A673 (cell line): ENCODE measurements at regions not wholly inside any gene's neighbourhood (a gene's known extent, or its start where the extent isn't known, plus 50 kb on each side); places are given as distances from the start of the nearest gene placed in this dataset.

Experiments used
- BruUV-seq: library from RNA; stranded (reverse); fragments of 400-500 nt; replicated peaks from 2 replicates; lab custom pipeline; 2021; lab: Mats Ljungman, UMichigan
- CTCF ChIA-PET: fragments of 300-600 bp; sonication (Branson Sonifier 250); formaldehyde crosslinking; loops from one replicate; lab custom pipeline; 2022; ENCODE audit warnings: antibody characterized with exemption; lab: Charles Lee
- POLR2A ChIA-PET: fragments of 300-600 bp; sonication (Branson Sonifier 250); formaldehyde crosslinking; loops from one replicate; lab custom pipeline; 2022; ENCODE audit warnings: antibody characterized with exemption; ENCODE audit not compliant: low non-redundant PET; lab: Charles Lee
- DNase-seq: peaks from one replicate; pipeline ENCODE4 v3.0.0-alpha.2; 2015; ENCODE audit warnings: low spot score
- H3K27ac ChIP-seq: fragments of 200-600 bp; sonication (generic); 2 replicates; pipeline ENCODE4 v1.5.1; 2016; ENCODE audit warnings: mixed run types, low read depth, mild to moderate bottlenecking, mixed read lengths, antibody characterized with exemption, low read length; ENCODE audit not compliant: poor library complexity, severe bottlenecking
- H3K27me3 ChIP-seq: fragments of 200-600 bp; sonication (generic); replicated peaks from 2 replicates; pipeline ENCODE4 v1.6.1; 2017; ENCODE audit warnings: mixed run types, low read depth, mild to moderate bottlenecking, mixed read lengths, antibody characterized with exemption, low read length; ENCODE audit not compliant: insufficient read depth, poor library complexity
- H3K36me3 ChIP-seq: fragments of 200-600 bp; sonication (generic); 2 replicates; pipeline ENCODE4 v1.6.1; 2016; ENCODE audit warnings: mixed run types, mild to moderate bottlenecking, mixed read lengths, antibody characterized with exemption, low read length; ENCODE audit not compliant: insufficient read depth, poor library complexity, severe bottlenecking
- H3K4me1 ChIP-seq: fragments of 200-600 bp; sonication (generic); 2 replicates; pipeline ENCODE4 v1.6.1; 2017; ENCODE audit warnings: mixed run types, mild to moderate bottlenecking, mixed read lengths, antibody characterized with exemption, low read length; ENCODE audit not compliant: insufficient read depth, poor library complexity, severe bottlenecking
- H3K4me3 ChIP-seq: fragments of 200-600 bp; sonication (generic); 2 replicates; pipeline ENCODE4 v1.5.1; 2016; ENCODE audit warnings: low read depth, mixed run types, mild to moderate bottlenecking, mixed read lengths, low read length; ENCODE audit not compliant: poor library complexity, severe bottlenecking
- H3K9me3 ChIP-seq: fragments of 200-600 bp; sonication (generic); 2 replicates; pipeline ENCODE4 v1.6.1; 2016; ENCODE audit warnings: mixed run types, low read depth, mild to moderate bottlenecking, mixed read lengths, antibody characterized with exemption, low read length; ENCODE audit not compliant: poor library complexity, severe bottlenecking
- CTCF ChIP-seq: fragments of 300-800, 200-600 bp; sonication (generic); conservative IDR thresholded peaks from 2 replicates; pipeline ENCODE4 v1.5.1; 2017; ENCODE audit warnings: low read depth, mild to moderate bottlenecking, antibody characterized with exemption, low read length, moderate library complexity, mixed read lengths
- EZH2 ChIP-seq: fragments of 200-600 bp; sonication (generic); IDR thresholded peaks from 2 replicates; pipeline ENCODE4 v1.6.1; 2017; ENCODE audit warnings: borderline replicate concordance, low read depth, mild to moderate bottlenecking, mixed read lengths, antibody characterized with exemption, low read length; ENCODE audit not compliant: poor library complexity, severe bottlenecking
- intact Hi-C: fragments of 100-400 bp; cut with micrococcal nuclease; formaldehyde crosslinking; loops from one replicate; pipeline ENCODE4 v1.10.0; 2022; ENCODE audit not compliant: unreplicated experiment

GRCh38 chr19:30854661-30855060 lies 482.5 kb downstream of the ZNF536 start:
- no peak for TF ChIP-seq CTCF
- TF ChIP-seq EZH2, result no peak
- POLR2A ChIA-PET, result no interaction called here
- CTCF ChIA-PET, result no interaction called here
- Histone ChIP-seq H3K9me3 (no peaks in the 10 kb centered on the region), H3K27ac (no peak overlapping the region), H3K27me3 (no peaks in the 10 kb centered on the region), H3K36me3 (no peaks in the 10 kb centered on the region), H3K4me1 (no peaks in the 10 kb centered on the region), H3K4me3 (no peak overlapping the region)
- no peak for DNase-seq
- intact Hi-C loops, result no loop called here
- no TSS peak for BruUV-seq

- ChIA-PET POLR2A (no interaction called here), CTCF (no interaction called here)
- Histone ChIP-seq H3K36me3 (no peaks in the 10 kb centered on the region), H3K4me3 (no peak overlapping the region), H3K27me3 (no peaks in the 10 kb centered on the region), H3K4me1 (no peaks in the 10 kb centered on the region), H3K27ac (no peak overlapping the region), H3K9me3 (no peaks in the 10 kb centered on the region)
- no peak for DNase-seq
- BruUV-seq, result no TSS peak
- TF ChIP-seq EZH2 (no peak), CTCF (no peak)
- intact Hi-C loops, result no loop called here
Observed at GRCh38 chr19:30854207-30854606, 482.0 kb downstream of the ZNF536 start.

GRCh38 chr19:30853036-30853435 lies 480.9 kb downstream of the ZNF536 start:
- H3K36me3 ChIP-seq, result no peaks in the 10 kb centered on the region
- no peaks in the 10 kb centered on the region for H3K27me3 ChIP-seq
- no peaks in the 10 kb centered on the region for H3K9me3 ChIP-seq
- no peak overlapping the region for H3K27ac ChIP-seq
- no peaks in the 10 kb centered on the region for H3K4me1 ChIP-seq
- no peak for DNase-seq
- ChIA-PET POLR2A (no interaction called here), CTCF (no interaction called here)
- no TSS peak for BruUV-seq
- no peak overlapping the region for H3K4me3 ChIP-seq
- TF ChIP-seq EZH2 (no peak), CTCF (no peak)
- intact Hi-C loops, result no loop called here
